Upper lobe of left lung (tissue), 6 donors: ENCODE measurements at regions not wholly inside any gene's neighbourhood (a gene's known extent, or its start where the extent isn't known, plus 50 kb on each side); places are given as distances from the start of the nearest gene placed in this dataset.

Experiments used
- ATAC-seq, 2 donors: fragments of 200-7000 bp; cut with Tn5 transposase; one replicate each; pipeline ENCODE4 v1.9.1; 2022; ENCODE audit warnings: mild to moderate bottlenecking in 2 of 2, moderate library complexity in 2 of 2; ENCODE audit not compliant: low FRiP score in 2 of 2
- DNase-seq, 2 donors: peaks; one replicate each; pipeline ENCODE4 v3.0.0-alpha.2; 2019 to 2020
- H3K27ac ChIP-seq, 4 donors: fragments of 200-600 bp; sonication (generic); one replicate each; pipeline ENCODE4 v1.5.1; 2016 to 2019
- H3K27me3 ChIP-seq, 4 donors: fragments of 200-600 bp; sonication (generic); one replicate each; pipeline ENCODE4 v1.5.1; 2017 to 2019
- H3K36me3 ChIP-seq, 4 donors: fragments of 200-600 bp; sonication (generic); one replicate each; pipeline ENCODE4 v1.5.1; 2016 to 2019
- H3K4me1 ChIP-seq, 4 donors: fragments of 200-600 bp; sonication (generic); one replicate each; pipeline ENCODE4 v1.5.1; 2018 to 2019
- H3K4me3 ChIP-seq, 4 donors: fragments of 200-600 bp; sonication (generic); one replicate each; pipeline ENCODE4 v1.5.1; 2017 to 2019; ENCODE audit warnings: mild to moderate bottlenecking in 2 of 4, moderate library complexity in 1 of 4
- H3K9me3 ChIP-seq, 4 donors: fragments of 200-600 bp; sonication (generic); one replicate each; pipeline ENCODE4 v1.5.1; 2018 to 2019
- EP300 ChIP-seq, 4 donors: sonication (generic); formaldehyde crosslinking; IDR thresholded peaks; one replicate each; pipeline ENCODE4 v1.5.1; 2017; ENCODE audit warnings: antibody characterized with exemption in 4 of 4, control low read depth in 2 of 4
- POLR2A ChIP-seq, 4 donors: fragments of 450-650 bp; IDR thresholded peaks; one replicate each; pipeline ENCODE4 v1.5.1; 2016 to 2017; ENCODE audit warnings: antibody characterized with exemption in 4 of 4, mild to moderate bottlenecking in 2 of 4
- POLR2AphosphoS5 ChIP-seq, 2 donors: sonication (generic); formaldehyde crosslinking; IDR thresholded peaks; one replicate each; pipeline ENCODE4 v1.5.1; 2017; ENCODE audit warnings: antibody characterized with exemption in 2 of 2
- WGBS, 2 donors: methylation state at CpG; one replicate each; pipeline ENCODE4 v1.1.5; 2017 to 2018; 5-methylcytosine and 5-hydroxymethylcytosine counted together
- TF ChIP-seq, protein P1 (sequence below), 6 experiments: fragments of 450-650 bp in 4 of 6; fragments of 200-600 bp in 2 of 6; sonication (generic) in 2 of 6; IDR thresholded peaks; one replicate each; pipeline ENCODE4 v1.5.1; 2016 to 2019; ENCODE audit warnings: antibody characterized with exemption in 6 of 6
- donor health status: DM: no; HTN: no; CAD: no; lungs with moderate emphysema.
- donor health status: DM: no; HTN: yes; CAD: no; lungs with severe emphysema.

GRCh38 chr5:20604992-20605391 lies 617.0 kb upstream of the CDH18 start:
- WGBS, 2 donors = 76 to 79% methylated on average over 7 to 8 of the region's 8 CpGs
- H3K27me3 ChIP-seq = no peaks in the 10 kb centered on the region

GRCh38 chr5:20601678-20602100 lies 613.7 kb upstream of the CDH18 start:
- Histone ChIP-seq H3K27me3 (no peaks in the 10 kb centered on the region), H3K27ac (no peak overlapping the region), H3K4me3 (no peak overlapping the region), H3K4me1 (no peaks in the 10 kb centered on the region), H3K36me3 (no peaks in the 10 kb centered on the region), H3K9me3 (peaks cover 0 to 4% (median 0%) of the 10 kb centered on the region in 4 donors)
- ATAC-seq (no peak), DNase-seq (no peak)
- WGBS, 2 donors = 67 to 86% methylated on average over 4 of the region's 4 CpGs
- TF ChIP-seq POLR2AphosphoS5 (IDR thresholded peaks at IDR 0.05) (no peak), EP300 (IDR thresholded peaks at IDR 0.05) (no peak), POLR2A (IDR thresholded peaks at IDR 0.05) (no peak)
- TF ChIP-seq, protein P1, sequence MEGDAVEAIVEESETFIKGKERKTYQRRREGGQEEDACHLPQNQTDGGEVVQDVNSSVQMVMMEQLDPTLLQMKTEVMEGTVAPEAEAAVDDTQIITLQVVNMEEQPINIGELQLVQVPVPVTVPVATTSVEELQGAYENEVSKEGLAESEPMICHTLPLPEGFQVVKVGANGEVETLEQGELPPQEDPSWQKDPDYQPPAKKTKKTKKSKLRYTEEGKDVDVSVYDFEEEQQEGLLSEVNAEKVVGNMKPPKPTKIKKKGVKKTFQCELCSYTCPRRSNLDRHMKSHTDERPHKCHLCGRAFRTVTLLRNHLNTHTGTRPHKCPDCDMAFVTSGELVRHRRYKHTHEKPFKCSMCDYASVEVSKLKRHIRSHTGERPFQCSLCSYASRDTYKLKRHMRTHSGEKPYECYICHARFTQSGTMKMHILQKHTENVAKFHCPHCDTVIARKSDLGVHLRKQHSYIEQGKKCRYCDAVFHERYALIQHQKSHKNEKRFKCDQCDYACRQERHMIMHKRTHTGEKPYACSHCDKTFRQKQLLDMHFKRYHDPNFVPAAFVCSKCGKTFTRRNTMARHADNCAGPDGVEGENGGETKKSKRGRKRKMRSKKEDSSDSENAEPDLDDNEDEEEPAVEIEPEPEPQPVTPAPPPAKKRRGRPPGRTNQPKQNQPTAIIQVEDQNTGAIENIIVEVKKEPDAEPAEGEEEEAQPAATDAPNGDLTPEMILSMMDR (IDR thresholded peaks at IDR 0.05) = no peak

More at GRCh38 chr5:20604992-20605391, 617.0 kb upstream of the CDH18 start:
- TF ChIP-seq POLR2A (IDR thresholded peaks at IDR 0.05) (no peak), POLR2AphosphoS5 (IDR thresholded peaks at IDR 0.05) (no peak), EP300 (IDR thresholded peaks at IDR 0.05) (no peak)
- TF ChIP-seq, protein P1 (IDR thresholded peaks at IDR 0.05) = no peak
- Histone ChIP-seq H3K36me3 (no peaks in the 10 kb centered on the region), H3K9me3 (peaks cover 0 to 4% (median 0%) of the 10 kb centered on the region in 4 donors), H3K4me3 (no peak overlapping the region), H3K4me1 (no peaks in the 10 kb centered on the region), H3K27ac (no peak overlapping the region)
- no peak for ATAC-seq
- no peak for DNase-seq

DNA sequence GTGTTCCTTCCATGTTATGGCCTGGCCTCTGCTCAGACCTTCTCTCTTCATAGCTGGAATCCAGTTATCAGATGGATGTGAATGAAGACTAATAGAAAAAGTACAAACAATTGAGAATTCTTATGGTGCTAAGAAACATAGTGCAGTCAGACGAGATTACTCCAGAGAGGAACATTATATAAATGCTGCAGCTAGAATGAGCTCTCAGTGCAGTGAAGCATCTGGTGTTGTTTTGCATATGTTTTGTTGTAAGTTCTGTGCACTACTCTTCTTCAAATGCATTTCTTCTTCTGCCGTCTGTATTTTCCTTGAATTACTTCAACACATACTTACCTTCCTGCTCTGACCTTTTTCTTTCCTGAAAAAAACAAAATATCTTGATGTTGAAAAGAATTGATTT lies 602.4 kb upstream of the CDH18 start:
- ATAC-seq (no peak), DNase-seq (no peak)
- no peaks in the 10 kb centered on the region for H3K4me1 ChIP-seq
- H3K9me3 ChIP-seq = no peaks in the 10 kb centered on the region
- H3K4me3 ChIP-seq = no peak overlapping the region
- no peaks in the 10 kb centered on the region for H3K27me3 ChIP-seq
- 78 to 80% methylated on average over 2 of the region's 2 CpGs for WGBS, 2 donors
- no peak overlapping the region for H3K27ac ChIP-seq
- TF ChIP-seq EP300 (IDR thresholded peaks at IDR 0.05) (no peak), POLR2AphosphoS5 (IDR thresholded peaks at IDR 0.05) (no peak), POLR2A (IDR thresholded peaks at IDR 0.05) (no peak)
- TF ChIP-seq, protein P1 (IDR thresholded peaks at IDR 0.05) = no peak
- H3K36me3 ChIP-seq = no peaks in the 10 kb centered on the region

DNA sequence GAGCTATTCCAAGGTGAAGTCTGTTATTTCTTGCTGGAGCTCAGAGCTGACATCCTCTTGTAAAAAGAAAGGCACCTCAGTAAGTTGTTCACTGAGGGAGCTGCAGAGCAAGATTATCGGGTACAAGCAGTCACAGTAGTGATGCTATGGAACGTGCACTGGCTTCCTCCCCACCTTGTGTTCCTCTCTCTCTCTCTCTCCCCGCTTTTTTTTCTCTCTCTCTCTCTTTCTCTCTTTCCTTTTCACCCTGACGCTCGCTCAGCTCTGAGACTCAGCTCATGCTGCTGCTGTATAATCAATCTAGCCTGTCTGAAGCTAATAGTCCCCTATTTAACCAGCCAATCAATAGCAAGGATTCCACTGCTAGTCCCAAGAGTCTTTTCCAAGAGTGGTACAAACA lies 587.6 kb upstream of the CDH18 start:
- WGBS, 2 donors = 28 to 43% methylated on average over 5 of the region's 5 CpGs
- ATAC-seq (no peak), DNase-seq (no peak)
- H3K4me3 ChIP-seq = no peak overlapping the region
- H3K27me3 ChIP-seq = no peaks in the 10 kb centered on the region
- no peaks in the 10 kb centered on the region for H3K36me3 ChIP-seq
- no peaks in the 10 kb centered on the region for H3K4me1 ChIP-seq
- no peak for TF ChIP-seq POLR2A (IDR thresholded peaks at IDR 0.05)
- no peak for TF ChIP-seq EP300 (IDR thresholded peaks at IDR 0.05)
- TF ChIP-seq, protein P1 (IDR thresholded peaks at IDR 0.05) = no peak
- TF ChIP-seq POLR2AphosphoS5 (IDR thresholded peaks at IDR 0.05) = no peak
- no peak overlapping the region for H3K27ac ChIP-seq
- no peaks in the 10 kb centered on the region for H3K9me3 ChIP-seq

GRCh38 chr5:20574576-20574975 lies 586.6 kb upstream of the CDH18 start:
- Histone ChIP-seq H3K4me3 (no peak overlapping the region), H3K9me3 (no peaks in the 10 kb centered on the region), H3K4me1 (no peaks in the 10 kb centered on the region), H3K36me3 (no peaks in the 10 kb centered on the region), H3K27me3 (no peaks in the 10 kb centered on the region), H3K27ac (no peak overlapping the region)
- TF ChIP-seq, protein P1 (IDR thresholded peaks at IDR 0.05) = no peak
- TF ChIP-seq EP300 (IDR thresholded peaks at IDR 0.05) = no peak
- no peak for TF ChIP-seq POLR2A (IDR thresholded peaks at IDR 0.05)
- no peak for TF ChIP-seq POLR2AphosphoS5 (IDR thresholded peaks at IDR 0.05)
- no peak for DNase-seq
- 68 to 94% methylated on average over 4 of the region's 4 CpGs for WGBS, 2 donors
- ATAC-seq = no peak
